Transverse colon (tissue), 4 donors: ENCODE measurements at regions not wholly inside any gene's neighbourhood (a gene's known extent, or its start where the extent isn't known, plus 50 kb on each side); places are given as distances from the start of the nearest gene placed in this dataset.

Experiments used
- CTCF ChIP-seq, 5 experiments: fragments of 200-600 bp in 3 of 5; fragments of 450-650 bp in 2 of 5; sonication (generic) in 3 of 5; IDR thresholded peaks; 1 replicate in 2 of 5; 2 replicates in 3 of 5; pipeline ENCODE4 v1.5.1; 2016 to 2017; ENCODE audit warnings: antibody characterized with exemption in 5 of 5, inconsistent platforms in 3 of 5, mild to moderate bottlenecking in 2 of 5, moderate library complexity in 1 of 5
- POLR2AphosphoS5 ChIP-seq, 3 donors: sonication (generic); formaldehyde crosslinking; IDR thresholded peaks; one replicate each; pipeline ENCODE4 v1.6.1; 2016; ENCODE audit warnings: antibody characterized with exemption in 3 of 3

- no peak for TF ChIP-seq POLR2AphosphoS5 (IDR thresholded peaks at IDR 0.05)
- TF ChIP-seq CTCF (IDR thresholded peaks at IDR 0.05): no peak
Observed at GRCh38 chr11:129290966-129291365, 84.7 kb upstream of the BARX2 start.
